ENCODE measurements at regions not wholly inside any gene's neighbourhood (a gene's known extent, or its start where the extent isn't known, plus 50 kb on each side); places are given as distances from the start of the nearest gene placed in this dataset.
"Not testable (repeated sequence)": the region's sequence is repeated elsewhere in the genome, so short reads cannot be mapped to it uniquely, and the experiment has no call there.

DNA sequence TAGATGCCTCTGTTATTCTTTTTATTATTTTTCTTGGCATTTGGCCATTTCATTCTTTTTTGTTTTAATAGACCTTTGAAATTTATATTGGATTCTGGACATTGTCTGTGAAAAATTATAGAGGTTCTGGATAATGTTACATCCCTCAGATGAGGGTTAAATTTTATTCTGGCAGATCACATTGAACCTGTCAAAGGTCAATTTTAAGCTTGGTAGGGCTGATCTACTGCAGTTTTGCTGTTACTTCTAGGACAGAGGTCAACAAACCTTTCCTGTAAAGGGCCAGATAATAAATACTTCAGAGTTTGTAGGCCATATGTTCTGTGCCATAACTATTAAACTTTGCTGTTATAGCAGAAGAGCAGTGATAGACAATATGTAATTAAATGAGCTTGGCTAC lies 318.9 kb upstream of the DPPA4 start:
- no peak for DNase-seq (ENCODE audit: low spot score)

GRCh38 chr3:109678600-109678999 lies 341.3 kb upstream of the DPPA4 start:
- no peak for DNase-seq (ENCODE audit: low spot score)

DNA sequence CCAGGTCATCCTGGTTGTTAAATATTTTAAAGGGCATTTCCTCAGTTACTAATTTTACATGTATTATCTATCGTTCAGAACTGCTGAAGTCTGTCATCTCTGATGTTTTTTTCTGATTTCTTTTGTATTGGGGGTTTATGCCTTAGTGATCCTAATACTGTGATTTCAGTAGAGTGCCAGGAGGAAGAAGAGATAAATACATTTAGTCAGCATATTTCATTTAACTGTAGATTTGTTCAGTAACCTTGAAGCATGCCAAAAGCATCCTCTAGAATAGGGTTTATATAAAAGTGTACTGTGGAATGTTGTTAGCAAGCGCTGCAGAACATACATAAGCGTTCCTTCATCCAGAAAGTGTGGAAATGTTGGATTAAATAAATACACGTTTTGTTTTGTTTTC lies 342.3 kb upstream of the DPPA4 start:
- DNase-seq (ENCODE audit: low spot score): no peak

DNA sequence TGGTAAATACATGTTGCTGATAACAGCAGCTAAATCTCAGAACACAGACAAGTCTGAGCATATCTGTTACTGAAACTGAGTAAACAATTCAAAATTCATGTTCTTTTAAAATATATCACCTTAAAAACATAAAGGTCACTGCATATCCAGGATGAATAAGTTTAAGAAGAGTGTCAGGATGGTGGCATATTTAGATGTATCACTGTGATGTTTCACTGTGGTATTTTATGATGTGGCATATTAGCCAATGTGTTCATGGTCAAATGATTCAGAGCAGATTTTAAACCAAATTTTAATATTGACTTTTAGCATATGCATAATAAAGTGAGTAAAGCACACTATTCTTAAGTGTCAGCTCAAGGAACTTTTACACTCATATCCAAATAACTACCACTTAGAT lies 346.4 kb upstream of the DPPA4 start:
- DNase-seq (ENCODE audit: low spot score): no peak

DNA sequence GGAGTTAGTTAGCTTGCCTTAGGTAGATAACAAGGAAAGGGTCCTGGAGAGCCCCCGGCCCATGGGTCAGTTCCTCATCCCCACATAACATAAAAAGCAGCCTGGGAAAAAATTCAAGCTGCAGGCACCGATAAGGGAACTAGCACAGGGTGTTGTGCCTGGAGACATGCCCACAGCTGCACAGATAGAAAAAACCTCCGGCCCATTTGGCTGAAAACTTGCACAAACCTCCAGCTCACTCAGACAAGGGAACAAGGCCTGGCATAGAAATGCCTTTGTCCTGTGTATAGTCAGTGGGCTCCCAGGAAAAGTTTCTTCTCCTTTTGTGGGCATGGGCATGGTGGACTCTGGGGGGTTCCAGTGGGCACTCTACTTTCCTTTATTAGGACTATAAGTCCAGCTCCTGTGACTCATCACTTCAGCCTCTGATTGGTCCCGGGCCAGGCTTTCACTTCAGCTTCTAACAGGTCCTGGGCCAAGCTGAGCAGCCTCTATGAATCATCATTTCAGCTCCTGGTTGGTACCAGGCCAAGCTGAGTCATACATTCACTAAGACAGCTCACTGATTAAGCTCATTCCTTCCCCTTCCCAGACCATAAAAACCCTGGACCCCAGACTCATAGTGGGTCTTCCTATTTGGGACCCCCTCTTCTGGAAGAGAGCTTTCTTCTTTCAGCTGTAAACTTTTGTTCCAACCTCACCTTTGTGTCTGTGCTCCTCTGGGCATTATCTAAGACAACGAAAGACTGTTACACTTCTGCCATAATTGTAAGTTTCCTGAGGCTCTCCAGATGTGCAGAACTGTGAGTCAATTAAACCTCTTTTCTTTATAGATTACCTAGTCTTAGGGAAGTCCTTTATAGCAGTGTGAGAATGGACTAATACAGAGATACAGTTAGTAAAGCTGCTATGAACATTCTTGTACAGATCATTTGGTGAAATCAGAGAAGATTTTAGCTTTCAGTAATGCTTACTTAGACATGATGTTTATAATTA lies 348.0 kb upstream of the DPPA4 start:
- DNase-seq (ENCODE audit: low spot score): peak; percentile 98

DNA sequence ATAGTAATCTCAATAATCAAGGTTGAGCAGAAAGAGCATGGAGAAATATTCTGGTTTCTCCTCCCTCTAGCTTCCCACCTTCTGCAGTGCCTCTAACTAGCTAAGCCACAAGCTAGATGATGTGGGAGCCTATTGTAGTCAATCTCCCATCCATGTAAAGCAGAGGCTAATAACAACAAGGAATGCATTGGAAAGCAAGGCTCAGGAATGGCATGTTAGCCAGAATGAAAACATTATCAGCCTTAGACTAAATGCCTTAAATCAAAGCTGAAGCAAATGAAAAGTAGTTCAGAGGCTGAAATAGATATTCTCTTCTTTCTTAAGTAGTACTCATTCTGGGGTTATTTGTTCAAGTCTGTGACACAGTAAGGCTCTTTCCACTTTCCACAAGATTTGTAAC lies 350.3 kb upstream of the DPPA4 start:
- peak; percentile 13 for DNase-seq (ENCODE audit: low spot score)

DNA sequence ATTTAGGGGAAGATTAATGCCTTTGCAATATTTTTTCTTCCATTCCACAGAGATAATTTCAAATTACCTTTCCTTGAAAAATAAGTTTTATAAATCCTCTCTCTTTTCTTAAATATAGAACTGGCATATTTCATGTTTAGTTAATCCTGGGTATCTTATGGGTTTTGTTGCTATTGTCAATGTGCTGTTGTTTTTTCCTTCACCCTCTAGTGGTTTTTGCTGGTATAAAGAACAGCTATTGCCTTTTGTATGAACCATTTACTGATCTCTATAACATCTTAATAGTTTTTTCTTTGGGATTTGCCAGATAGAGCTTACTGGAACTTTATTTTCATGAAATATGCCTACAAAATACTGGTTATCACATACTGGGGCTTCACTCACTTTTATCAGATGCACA lies 359.6 kb upstream of the DPPA4 start:
- no peak for DNase-seq (ENCODE audit: low spot score)

DNA sequence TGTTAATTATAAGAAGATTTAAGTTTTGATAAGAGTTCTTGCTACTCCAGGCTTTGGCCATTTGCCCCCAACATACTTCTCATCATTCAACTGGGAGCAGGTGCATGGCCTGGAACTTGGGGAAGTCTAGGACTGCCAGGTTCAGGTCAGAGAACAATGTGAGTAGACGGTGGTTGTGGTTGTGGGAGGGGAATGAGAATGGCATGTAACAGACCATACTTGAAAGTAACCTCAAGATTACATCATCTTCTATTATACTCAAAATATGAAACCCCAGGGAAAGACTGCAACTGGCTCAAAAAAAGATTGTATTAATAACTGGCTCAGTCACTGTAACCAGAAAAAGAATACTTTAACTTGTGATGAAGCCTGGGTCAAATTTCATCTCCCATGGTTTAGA lies 364.9 kb upstream of the DPPA4 start:
- peak; percentile 59 for DNase-seq (ENCODE audit: low spot score)

GRCh38 chr3:109702976-109703375 lies 365.6 kb upstream of the DPPA4 start:
- DNase-seq (ENCODE audit: low spot score): no peak

DNA sequence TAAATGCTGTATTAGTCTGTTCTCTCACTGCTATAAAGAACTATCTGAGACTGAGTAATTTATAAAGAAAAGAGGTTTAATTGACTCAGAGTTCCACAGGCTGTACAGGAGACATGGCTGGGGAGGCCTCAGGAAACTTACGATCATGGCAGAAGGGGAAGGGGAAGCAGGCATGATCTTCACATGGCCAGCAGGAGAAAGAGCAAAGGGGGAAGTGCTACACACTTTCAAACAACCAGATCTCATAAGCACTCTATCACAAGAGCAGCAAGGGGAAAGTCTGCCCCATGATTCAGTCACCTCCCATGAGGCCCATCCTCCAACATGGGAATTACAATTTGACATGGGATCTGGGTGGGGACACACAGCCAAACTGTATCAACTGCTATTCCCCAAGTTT lies 367.8 kb upstream of the DPPA4 start:
- not testable (repeated sequence) for DNase-seq (ENCODE audit: low spot score)

GRCh38 chr3:109707617-109708016 lies 370.3 kb upstream of the DPPA4 start:
- peak; percentile 23 for DNase-seq (ENCODE audit: low spot score)

GRCh38 chr3:109713288-109713687 lies 375.9 kb upstream of the DPPA4 start:
- no peak for DNase-seq (ENCODE audit: low spot score)

DNA sequence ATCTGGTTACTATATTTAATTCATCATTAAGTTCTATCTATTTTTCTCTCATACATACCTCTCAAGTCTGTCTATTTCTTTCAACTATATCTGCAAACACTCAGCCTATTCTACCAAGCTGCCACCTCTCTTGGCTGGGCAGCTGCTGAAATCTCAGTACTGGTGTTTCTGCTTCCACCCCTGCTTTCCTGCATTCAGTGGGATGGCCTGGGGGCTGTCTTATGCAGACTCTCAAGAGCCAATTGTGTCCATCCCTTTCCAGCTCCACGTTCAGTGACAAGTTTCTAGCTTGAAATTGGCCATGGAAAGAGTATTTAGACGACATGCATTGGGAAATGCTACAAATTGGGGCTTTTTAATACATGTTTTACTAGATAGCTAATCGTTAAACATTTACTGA lies 378.4 kb upstream of the DPPA4 start:
- DNase-seq (ENCODE audit: low spot score): no peak

DNA sequence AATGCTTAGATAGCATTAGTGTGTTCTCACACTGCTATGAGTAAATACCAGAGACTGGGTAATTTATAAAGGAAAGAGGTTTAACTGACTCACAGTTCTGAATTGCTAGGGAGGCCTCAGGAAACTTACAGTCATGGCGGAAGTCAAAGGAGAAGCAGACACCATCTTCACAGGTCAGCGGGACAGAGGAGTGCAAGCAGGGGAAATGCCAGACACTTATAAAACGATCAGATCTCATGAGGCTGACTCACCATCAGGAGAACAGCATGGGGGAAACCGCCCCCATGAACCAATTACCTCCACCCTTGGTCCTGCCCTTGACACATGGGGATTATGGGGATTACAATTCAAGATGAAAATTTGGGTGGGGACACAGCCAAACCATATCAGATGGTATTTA lies 381.5 kb upstream of the DPPA4 start:
- no peak for DNase-seq (ENCODE audit: low spot score)

DNA sequence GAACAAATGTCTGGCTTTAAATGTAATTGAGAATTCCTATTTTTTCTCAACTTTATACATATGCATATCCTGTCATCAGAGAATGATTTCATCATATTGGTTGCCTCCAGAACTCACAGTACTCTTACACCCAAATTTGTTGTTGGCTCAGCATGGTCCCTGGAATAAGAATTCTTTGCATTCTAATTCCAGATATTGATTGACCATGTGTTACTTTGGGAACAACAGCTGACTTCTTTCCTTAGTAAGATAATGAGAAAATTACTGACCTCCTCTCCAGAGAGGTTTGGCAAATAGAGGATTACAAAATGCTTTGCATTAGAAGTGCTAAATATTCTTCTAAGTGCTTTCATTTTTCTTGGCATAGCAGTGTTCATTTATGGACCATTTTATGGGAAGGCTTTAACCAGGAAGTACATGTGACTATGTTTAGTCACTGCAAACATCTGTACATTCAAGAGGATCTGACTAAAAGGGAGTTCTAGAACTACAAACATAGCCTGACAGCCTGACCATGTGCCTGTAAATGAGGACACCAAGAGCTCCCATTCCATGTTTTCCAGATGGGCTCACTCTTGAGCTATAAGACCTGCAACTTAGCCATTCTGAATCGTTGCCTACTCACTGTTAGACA lies 391.6 kb upstream of the DPPA4 start:
- DNase-seq (ENCODE audit: low spot score): no peak

DNA sequence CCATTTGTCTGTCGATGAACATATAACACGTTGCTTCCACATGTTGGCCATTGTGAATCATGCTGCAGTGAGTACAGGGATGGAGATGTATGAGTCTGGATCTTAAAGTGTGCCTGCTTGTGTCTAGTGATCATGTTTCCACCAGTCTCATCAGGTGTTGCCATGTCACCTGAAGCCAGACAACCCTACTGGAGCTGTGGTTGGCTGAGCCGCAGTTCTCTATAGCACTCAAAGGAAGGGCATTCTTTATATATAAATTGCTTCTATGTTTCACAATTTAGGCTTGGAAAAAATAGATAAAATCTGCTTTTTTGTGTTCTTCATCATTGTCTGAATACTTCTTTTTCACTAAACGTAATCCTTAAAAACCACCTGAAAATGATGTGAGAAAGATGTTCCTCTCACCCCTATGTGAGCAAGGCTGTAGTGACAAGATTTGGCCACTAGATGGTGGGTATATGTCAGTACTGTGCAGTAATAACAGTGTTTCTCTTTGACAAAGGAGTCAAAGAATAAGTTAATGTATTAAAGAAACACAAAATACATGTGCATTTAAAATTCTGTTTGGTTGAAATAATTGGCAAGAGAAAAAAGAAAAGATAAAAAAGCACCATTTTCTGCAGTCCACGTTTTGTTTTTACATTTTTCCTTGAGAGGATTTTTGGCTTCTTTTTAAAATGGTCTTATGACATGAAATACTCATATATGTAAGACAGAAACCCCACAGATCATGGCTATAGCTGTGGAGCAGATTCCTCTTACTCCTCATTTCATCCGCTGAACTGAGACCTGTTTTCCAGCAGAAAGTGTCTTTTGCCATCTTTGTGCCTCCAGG lies 394.5 kb upstream of the DPPA4 start:
- DNase-seq (ENCODE audit: low spot score): peak; percentile 58

DNA sequence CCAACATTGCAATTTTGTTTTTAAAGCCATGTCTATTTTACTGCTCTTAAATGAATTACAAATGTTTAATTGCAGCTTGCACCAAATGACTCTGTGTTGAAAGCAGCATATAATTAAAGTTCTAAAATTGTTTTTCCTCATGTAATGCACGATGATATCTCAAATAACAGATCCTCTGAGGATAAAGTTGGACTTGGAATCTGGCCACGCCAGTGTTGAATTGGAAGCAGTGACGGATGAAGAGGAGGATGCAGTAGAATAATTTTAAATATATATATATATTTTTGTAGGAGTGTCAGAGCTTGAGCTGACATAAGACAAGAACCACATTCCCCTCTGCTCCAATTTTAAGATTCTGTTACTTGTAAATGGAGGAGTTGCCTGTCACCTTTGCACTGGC lies 406.6 kb upstream of the DPPA4 start:
- DNase-seq (ENCODE audit: low spot score): no peak

GRCh38 chr3:109772520-109772919 lies 435.2 kb upstream of the DPPA4 start:
- DNase-seq (ENCODE audit: low spot score): no peak

GRCh38 chr3:109774108-109774507 lies 436.8 kb upstream of the DPPA4 start:
- no peak for DNase-seq (ENCODE audit: low spot score)

DNA sequence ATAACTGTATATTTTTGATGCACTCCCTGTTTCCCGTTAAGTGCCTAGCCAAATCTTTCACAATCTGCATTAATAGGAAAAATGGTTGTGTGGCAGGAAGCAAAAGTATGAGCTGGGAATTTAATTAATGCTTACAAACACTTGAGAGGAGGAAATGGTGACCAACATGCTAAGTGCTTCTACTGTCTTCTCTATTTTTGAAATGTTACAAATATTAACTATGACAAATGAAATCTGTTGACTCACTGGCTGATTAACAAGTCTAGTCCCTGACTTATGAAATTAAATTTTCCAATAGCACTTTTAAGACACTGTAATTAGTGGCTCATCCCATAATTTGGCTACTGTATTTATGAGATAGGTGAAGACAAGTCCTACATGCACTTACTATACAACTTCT lies 446.9 kb upstream of the DPPA4 start:
- no peak for DNase-seq (ENCODE audit: low spot score)

GRCh38 chr3:109784852-109785631 lies 447.7 kb upstream of the DPPA4 start:
- no peak for DNase-seq (ENCODE audit: low spot score)

- peak; percentile 20 for DNase-seq (ENCODE audit: low spot score)
These were observed 465.9 kb upstream of the DPPA4 start for GRCh38 chr3:109803274-109803673.
